ENCODE measurements at regions not wholly inside any gene's neighbourhood (a gene's known extent, or its start where the extent isn't known, plus 50 kb on each side); places are given as distances from the start of the nearest gene placed in this dataset.

DNA sequence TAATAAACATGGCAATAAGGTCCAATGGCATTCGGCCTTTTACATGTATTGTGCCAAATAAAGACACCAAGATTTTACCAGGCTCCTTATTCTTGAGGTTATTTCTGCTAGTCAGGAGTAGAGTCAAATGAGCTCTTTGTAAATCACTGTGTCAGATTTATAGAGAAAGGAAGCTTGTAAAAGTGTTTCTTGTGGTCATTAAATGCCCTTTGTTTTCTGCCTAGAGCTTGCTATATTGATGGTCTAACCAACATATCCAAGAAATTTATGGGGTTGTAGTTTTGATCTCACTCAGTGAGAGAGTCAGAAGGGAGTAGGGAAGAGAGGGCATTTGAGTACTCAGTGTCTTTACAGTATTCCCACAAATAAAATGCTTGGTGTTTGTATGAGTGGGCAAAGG is 86.2 kb upstream of the FRMPD4 start:
- Mint-ChIP-seq H3K27ac (ENCODE audit: unreplicated experiment) (no peak overlapping the region), H3K27me3 (ENCODE audit: unreplicated experiment) (no peaks in the 10 kb centered on the region), H3K36me3 (ENCODE audit: low read depth, unreplicated experiment) (no peaks in the 10 kb centered on the region), H3K9me3 (ENCODE audit: unreplicated experiment) (no peaks in the 10 kb centered on the region), H3K4me3 (ENCODE audit: unreplicated experiment) (no peak overlapping the region), H3K4me1 (ENCODE audit: unreplicated experiment) (no peaks in the 10 kb centered on the region)
- no peak for DNase-seq (ENCODE audit: low spot score)
- TF ChIP-seq, protein P1, sequence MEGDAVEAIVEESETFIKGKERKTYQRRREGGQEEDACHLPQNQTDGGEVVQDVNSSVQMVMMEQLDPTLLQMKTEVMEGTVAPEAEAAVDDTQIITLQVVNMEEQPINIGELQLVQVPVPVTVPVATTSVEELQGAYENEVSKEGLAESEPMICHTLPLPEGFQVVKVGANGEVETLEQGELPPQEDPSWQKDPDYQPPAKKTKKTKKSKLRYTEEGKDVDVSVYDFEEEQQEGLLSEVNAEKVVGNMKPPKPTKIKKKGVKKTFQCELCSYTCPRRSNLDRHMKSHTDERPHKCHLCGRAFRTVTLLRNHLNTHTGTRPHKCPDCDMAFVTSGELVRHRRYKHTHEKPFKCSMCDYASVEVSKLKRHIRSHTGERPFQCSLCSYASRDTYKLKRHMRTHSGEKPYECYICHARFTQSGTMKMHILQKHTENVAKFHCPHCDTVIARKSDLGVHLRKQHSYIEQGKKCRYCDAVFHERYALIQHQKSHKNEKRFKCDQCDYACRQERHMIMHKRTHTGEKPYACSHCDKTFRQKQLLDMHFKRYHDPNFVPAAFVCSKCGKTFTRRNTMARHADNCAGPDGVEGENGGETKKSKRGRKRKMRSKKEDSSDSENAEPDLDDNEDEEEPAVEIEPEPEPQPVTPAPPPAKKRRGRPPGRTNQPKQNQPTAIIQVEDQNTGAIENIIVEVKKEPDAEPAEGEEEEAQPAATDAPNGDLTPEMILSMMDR (IDR thresholded peaks at IDR 0.05; ENCODE audit: unreplicated experiment): no peak

- Mint-ChIP-seq H3K9me3 (ENCODE audit: unreplicated experiment) (no peaks in the 10 kb centered on the region), H3K36me3 (ENCODE audit: low read depth, unreplicated experiment) (no peaks in the 10 kb centered on the region), H3K27me3 (ENCODE audit: unreplicated experiment) (no peaks in the 10 kb centered on the region), H3K27ac (ENCODE audit: unreplicated experiment) (no peak overlapping the region), H3K4me1 (ENCODE audit: unreplicated experiment) (peaks cover 2% of the 10 kb centered on the region), H3K4me3 (ENCODE audit: unreplicated experiment) (no peak overlapping the region)
- no peak for DNase-seq (ENCODE audit: low spot score)
- TF ChIP-seq, protein P1 (IDR thresholded peaks at IDR 0.05; ENCODE audit: unreplicated experiment): no peak
Observed at GRCh38 chrX:12058087-12058486, 80.2 kb upstream of the FRMPD4 start.

DNA sequence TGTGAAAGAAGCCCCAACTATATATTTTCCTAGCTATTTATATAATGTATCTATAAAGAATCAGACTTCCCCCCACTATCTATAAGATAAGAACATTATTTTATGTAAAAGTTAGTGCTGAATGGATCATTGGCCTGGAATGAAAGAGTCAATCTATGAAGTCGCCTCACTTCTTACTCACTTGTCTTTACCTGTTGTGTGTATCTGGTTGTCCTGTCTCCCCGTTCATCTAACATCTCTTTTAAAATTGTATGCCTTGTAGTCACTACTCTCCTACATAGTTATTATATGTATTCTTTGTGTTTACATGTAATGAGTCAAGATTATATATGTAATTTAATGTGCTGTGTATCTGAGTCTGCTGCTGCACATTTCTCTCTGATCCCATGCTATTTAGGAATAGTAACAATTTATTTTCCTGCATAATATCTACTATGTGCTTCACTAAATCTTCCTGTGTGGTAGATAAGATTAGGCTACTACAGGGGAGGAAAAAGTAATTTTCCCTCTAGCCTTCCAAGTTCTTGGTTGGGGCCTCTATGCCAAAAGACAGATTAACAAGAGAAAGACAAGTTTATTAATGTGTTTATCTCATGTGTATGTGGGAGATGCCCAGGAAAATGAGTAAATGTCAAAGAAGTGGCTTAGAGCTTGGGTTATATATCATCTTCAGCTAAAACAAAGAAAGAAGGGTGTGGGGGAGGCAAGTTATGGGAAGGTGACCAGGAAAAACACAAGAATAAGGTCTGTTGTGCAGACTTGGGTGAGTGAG is 77.6 kb upstream of the FRMPD4 start:
- H3K27ac Mint-ChIP-seq (ENCODE audit: unreplicated experiment): no peak overlapping the region
- TF ChIP-seq, protein P1 (IDR thresholded peaks at IDR 0.05; ENCODE audit: unreplicated experiment): no peak
- no peaks in the 10 kb centered on the region for H3K36me3 Mint-ChIP-seq (ENCODE audit: low read depth, unreplicated experiment)
- H3K9me3 Mint-ChIP-seq (ENCODE audit: unreplicated experiment): no peaks in the 10 kb centered on the region
- no peak for DNase-seq (ENCODE audit: low spot score)
- no peak overlapping the region for H3K4me3 Mint-ChIP-seq (ENCODE audit: unreplicated experiment)
- H3K27me3 Mint-ChIP-seq (ENCODE audit: unreplicated experiment): no peaks in the 10 kb centered on the region
- H3K4me1 Mint-ChIP-seq (ENCODE audit: unreplicated experiment): peaks cover 2% of the 10 kb centered on the region

GRCh38 chrX:12065251-12065650 is 73.0 kb upstream of the FRMPD4 start:
- TF ChIP-seq, protein P1 (IDR thresholded peaks at IDR 0.05; ENCODE audit: unreplicated experiment): no peak
- no peaks in the 10 kb centered on the region for H3K36me3 Mint-ChIP-seq (ENCODE audit: low read depth, unreplicated experiment)
- no peaks in the 10 kb centered on the region for H3K27me3 Mint-ChIP-seq (ENCODE audit: unreplicated experiment)
- no peak overlapping the region for H3K27ac Mint-ChIP-seq (ENCODE audit: unreplicated experiment)
- H3K9me3 Mint-ChIP-seq (ENCODE audit: unreplicated experiment): no peaks in the 10 kb centered on the region
- peak; percentile 8 for DNase-seq (ENCODE audit: low spot score)
- H3K4me3 Mint-ChIP-seq (ENCODE audit: unreplicated experiment): no peak overlapping the region
- H3K4me1 Mint-ChIP-seq (ENCODE audit: unreplicated experiment): no peaks in the 10 kb centered on the region

DNA sequence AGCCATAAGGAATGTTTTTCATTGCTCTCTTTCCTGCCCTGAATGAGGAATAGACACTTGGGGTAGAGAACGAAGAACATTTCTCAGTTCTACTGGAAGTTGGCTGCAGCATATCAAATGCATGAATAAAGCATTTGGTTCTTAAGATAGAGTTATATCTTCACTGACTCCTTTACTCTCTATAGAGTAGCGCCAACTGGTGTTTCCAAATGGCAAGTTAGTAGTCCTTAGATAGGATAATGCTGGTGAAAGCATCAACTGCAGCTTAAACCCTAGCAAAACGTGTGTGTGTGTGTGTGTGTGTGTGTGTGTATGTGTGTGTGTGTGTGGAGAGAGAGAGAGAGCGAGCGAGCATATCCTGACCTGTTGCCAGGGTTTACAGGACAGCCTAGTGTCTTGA is 62.2 kb upstream of the FRMPD4 start:
- Mint-ChIP-seq H3K27me3 (ENCODE audit: unreplicated experiment) (no peaks in the 10 kb centered on the region), H3K4me3 (ENCODE audit: unreplicated experiment) (no peak overlapping the region), H3K9me3 (ENCODE audit: unreplicated experiment) (no peaks in the 10 kb centered on the region), H3K27ac (ENCODE audit: unreplicated experiment) (no peak overlapping the region), H3K4me1 (ENCODE audit: unreplicated experiment) (no peaks in the 10 kb centered on the region), H3K36me3 (ENCODE audit: low read depth, unreplicated experiment) (no peaks in the 10 kb centered on the region)
- no peak for DNase-seq (ENCODE audit: low spot score)
- TF ChIP-seq, protein P1 (IDR thresholded peaks at IDR 0.05; ENCODE audit: unreplicated experiment): no peak
